Stimulated activated CD4-positive, alpha-beta T cell treated with anti-CD3 and anti-CD28 coated beads, TNF-alpha, amount 100 ng/mL, for 48 hours (primary cell): ENCODE measurements at regions not wholly inside any gene's neighbourhood (a gene's known extent, or its start where the extent isn't known, plus 50 kb on each side); places are given as distances from the start of the nearest gene placed in this dataset.
"Not testable (repeated sequence)": the region's sequence is repeated elsewhere in the genome, so short reads cannot be mapped to it uniquely, and the experiment has no call there.

Experiments
- DNase-seq, 3 donors: peaks; one replicate each; pipeline ENCODE4 v3.0.0-alpha.2; 2020; ENCODE audit warnings: low read depth in 3 of 3

DNA sequence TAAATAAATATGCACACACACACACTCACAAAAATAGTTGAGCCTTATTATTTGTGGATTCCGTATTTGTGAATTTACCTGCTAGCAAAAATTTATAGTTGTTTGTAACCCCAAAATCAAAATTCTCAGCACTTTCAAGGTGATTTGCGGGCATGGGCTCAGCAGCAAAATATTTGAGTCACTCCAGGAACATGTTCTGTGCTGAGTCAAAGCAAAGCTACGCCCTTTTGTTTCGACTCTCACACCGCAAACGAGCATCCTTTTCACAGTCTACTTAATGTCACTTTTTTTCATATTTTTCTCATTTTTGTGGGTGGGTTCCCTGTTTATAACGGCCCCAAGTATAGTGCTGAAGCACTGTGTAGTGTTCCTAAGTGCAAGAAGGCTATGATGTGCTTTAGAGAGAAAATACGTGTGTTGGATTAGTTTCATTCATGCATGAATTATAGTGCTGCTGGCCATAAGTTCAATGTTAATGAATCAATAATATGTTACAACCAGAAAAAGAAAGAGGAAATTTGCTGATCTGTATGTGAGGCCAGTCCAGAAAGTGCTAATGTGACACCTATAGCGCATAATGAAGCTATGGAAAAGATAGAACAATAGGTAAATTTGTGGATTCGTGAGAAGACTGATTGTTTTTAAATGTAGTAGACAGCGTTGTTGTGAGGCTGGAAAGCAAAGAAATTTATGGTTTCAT, 723.2 kb upstream of the AGA start:
- DNase-seq: no peak

DNA sequence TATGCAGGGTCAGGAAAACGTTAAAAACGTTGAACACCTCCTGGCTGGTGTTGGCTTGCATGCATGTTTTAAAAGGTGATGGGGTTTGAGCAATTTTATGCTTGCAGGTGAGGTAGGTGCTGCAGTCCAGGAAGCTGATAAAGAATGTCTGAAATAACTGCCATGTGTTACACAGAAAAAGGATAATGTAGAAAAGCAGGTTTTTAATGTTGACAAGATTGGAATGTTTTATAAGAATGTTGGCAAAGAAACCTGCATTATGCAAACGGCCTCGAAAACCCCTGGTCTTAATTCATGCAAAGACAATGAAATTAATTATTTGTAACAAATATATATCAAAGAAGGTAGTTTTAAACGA, 723.7 kb upstream of the AGA start:
- DNase-seq: no peak

DNA sequence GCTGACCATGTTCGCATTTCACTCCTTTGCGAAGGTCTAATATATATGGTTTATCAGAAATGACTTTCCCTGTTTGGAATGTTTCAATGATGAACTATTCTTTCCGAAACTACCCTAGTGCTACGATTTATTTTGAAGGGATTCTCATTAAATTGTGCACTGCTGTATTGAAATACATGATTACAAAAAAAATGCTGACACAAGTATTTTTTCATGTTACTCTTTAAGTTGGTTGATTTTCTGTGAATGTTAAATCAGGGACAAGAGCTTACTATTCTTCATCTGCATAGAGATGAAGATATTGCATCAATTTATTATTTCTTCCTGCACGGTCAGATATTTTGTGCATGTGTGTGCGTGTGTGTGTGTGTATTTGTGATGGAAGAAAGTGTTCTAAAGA, 731.5 kb upstream of the AGA start:
- no peak for DNase-seq

DNA sequence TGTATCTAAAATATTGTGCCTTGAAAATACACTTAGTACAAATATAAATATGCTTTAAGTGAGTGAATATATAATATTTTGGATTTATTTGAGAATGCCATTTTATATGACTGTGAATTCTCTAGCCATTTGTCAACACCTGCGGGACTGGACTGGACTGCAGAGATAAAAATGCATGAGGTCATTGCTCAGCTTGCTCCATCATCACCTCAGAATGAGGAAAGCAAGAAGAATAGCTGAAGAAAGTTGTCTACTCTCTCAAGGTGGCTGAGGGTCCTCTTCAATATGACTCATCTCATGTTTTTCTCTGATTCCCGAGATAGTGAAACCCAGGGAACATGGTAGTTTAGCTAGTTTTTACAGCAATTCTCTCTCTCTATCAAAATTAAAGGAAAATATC, 732.5 kb upstream of the AGA start:
- DNase-seq: no peak

DNA sequence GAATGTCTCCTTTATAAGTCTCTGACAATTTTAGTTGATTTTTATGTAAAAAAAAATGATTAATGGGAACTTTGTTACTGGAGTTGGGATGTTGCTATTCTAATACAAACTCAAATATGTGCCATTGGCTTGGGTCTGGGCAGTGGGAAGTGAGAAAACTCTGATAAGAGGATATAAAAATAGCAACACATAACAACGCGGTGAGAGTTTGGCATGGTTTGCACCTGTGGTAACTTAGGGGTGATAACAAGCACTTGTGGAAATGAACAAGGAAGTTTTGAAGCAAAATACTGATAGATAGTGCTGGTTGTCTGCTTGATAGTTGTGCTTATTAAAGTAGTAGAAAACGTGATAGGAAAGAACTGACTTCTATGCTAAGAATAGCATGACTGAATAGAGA, 743.3 kb upstream of the AGA start:
- DNase-seq: no peak

DNA sequence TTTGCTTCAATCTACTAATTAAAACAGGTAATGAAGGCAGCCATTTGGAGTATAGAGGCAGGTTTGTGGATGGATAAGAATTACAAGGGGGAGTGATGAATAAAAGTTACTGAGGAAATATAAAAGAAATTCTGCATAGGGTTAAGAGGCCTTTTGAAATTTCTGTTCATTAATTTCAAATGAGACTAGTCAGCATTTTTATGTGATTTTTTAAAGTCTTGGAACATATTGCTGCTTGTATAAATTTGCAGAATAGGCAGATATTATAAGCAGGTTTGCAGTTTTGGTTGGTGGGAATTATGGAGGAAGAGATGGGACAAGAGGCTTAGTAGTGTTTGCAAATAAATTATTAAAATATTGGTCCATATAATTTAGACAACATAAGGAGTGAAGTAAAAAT, 750.4 kb upstream of the AGA start:
- DNase-seq: no peak

DNA sequence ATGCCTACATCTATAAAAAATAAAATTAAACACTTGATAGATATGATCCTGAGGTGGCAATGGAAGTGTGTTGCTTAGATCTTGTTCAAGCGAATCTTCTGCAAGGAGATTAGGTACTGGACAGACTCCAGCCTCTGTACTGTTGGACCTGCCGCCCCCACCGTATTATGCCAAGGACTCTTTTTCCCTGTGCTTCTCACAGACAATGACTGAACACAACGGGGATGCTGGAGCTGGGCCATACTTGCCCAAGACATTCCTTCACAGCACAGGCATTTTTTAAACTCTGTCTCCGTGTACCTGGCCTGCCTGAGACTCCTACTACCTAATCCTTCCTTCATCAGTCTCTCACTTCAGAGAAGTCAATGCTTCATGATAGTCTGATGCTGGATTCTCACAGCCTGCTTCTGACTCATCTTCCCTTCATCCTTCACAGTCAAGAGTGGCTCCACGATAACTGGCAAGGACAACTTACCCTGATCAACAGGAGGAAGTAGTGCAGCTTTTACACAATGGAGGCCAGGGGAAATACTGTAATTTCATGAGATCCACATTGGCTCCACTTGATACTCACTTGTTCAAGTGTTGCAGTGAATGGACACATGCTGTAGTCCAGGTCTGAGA, 754.6 kb upstream of the AGA start:
- DNase-seq: no peak

DNA sequence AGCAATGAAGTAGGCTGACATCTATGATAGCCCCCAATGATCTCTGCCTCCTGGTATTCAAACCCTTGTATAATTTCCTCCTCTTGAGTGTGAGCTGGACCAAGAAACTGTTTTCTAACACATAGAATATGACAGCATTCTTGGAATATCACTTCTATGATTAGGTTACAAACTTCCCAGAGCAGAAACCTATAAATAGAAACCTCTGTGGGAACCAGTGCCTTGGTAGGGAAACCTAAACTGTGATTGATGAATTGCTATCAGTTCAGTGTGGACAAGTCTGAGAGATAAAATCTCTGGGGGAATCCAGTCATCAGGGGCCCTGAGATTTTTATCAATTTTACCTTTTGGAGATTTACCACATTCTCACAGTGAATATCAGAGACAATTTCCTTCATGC, 756.5 kb upstream of the AGA start:
- DNase-seq: no peak

DNA sequence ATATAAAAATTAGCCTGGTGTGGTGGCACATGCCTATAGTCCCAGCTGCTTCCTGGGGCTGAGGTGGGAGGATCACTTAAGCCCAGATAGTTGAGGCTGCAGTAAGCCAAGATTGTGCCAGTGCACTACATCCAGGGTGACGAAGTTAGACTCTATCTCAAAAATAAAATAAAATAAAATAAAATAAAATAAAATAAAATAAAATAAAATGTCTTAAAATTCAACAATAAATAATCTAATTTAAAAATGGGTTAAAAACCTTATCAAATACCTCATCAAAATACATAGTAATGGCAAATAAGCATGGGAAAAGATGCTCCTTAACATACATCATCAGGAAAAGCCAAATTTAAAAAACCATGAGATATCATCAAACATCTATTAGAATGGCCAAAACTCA, 760.2 kb upstream of the AGA start:
- no peak for DNase-seq

DNA sequence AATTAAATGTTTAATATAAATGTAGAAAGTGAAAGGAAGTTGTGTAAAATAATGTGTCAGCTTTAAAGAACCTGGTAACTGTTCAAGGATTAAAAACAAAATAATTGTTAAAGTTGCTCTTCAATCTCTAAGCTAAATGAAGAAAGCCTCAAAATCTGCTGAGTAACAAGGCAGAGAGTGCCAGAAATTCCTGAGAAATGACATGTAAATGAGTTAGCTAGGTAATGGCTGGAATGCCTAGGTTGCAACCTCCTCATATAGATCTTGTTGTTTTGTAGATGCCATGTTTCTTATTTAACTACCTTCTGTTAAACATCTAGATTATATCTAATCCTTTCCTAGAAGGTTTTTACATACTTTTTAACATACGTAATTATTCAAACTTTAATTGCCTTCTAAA, 763.6 kb upstream of the AGA start:
- no peak for DNase-seq

DNA sequence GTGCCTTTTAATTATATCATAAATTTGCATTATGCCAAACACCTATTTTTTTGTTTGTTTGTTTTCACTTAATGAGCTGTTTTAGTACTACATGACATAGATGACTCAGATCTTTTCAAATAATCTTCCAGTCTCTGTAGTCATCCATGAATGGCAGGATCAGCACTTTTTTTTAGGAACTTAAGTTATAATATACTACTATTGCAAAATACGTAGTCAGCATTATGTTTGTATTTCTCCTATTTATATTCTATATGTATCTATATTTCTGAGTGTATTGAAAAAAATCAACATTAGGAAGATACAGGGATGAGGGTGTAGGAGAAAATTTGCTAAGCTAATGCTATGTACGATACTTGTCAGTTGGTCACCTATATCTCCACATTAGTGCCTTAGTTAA, 773.1 kb upstream of the AGA start:
- DNase-seq: no peak

DNA sequence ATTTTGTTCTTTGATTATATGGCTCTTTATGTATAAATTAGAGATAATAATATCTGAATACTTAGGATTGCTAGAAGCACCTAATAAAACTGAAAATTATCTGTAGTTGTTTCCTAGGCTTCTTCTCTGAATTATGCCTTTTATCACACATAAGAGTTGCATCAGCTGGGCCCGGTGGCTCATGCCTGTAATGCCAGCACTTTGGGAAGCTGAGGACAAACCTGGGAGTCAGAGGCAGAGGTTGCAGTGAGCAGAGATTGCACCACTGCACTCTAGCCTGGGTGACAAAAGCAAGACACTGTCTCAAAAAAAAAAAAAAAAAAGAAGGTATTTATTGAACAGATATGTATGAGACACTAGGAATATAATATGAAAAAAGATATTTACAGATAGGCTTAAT, 773.5 kb upstream of the AGA start:
- DNase-seq: no peak

DNA sequence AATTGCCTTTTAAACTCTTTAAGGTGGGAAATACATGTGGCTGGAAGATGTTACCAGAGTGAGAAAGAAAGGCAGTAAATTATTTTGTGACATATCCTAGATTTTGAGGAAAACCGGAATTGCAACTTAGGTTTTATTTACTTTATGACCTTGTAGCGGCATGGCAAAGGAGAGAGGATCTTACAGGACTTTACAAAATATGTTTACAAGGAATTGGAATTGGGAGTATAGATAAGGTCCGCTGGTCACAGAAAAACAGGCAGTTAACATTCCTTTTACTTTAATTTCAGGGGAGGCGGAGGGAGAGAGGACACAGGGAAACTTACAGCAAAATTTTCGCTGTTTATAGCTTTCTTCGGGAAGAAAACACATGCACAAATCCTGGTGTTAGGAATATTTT, 784.2 kb upstream of the AGA start:
- not testable (repeated sequence) for DNase-seq

DNA sequence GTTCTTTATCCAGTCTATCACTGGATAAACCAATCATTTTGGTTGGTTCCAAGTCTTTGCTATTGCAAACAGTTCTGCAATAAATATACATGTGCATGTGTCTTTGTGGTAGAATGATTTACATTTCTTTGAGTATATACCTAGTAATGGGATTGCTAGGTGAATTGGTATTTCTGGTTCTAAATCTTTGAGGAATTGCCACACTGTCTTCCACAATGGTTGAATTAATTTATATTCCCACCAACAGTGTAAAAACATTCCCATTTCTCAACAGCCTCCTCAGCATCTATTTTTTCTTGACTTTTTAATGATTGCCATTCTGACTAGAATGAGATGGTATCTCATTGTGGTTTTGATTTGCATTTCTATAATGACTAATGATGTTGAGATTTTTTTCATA, 791.7 kb upstream of the AGA start:
- DNase-seq: no peak

DNA sequence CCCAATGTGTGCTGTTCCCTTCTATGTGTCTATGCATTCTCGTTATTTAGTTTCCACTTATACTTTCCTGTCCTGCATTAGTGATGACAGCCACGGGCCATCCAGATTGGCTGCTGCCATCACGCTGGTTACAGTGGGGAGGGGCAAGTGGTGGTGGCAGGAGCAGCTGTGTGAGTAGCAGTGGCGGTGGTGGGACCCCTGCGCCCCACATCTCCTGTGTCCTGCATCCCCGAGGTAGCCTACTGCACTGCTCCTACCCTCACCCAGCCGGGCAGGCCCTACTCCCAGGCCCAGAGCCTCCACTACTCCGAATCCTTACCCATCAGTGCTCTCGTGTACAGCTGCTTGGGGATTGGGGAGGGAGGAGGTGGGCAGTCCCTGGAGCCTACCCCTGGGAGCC, 798.7 kb upstream of the AGA start:
- no peak for DNase-seq

DNA sequence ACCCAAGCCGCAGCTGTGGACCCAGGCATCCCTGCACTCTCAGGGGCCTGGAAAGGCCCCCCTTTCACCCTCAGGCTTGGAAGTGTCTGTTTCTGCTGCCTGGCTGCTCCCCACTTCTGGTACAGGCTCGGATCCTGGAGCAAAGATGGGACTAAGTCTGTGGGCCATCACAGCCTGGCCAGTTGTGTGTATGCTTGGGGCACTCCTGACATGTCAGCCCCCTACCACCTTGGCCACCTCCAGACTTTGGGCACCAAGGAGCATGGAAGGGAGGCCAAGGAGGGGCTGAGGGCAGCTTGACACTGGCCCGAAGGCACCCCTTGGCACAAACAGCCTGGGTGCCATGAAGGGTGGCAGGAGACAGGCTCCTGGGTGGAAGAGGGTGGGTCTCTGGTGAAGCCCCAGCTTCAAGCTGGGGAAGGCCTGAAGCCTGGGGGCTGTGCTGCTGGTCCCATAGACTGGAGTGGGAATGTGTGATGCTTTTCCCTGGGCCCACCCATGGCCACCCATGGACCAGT, 799.4 kb upstream of the AGA start:
- no peak for DNase-seq

DNA sequence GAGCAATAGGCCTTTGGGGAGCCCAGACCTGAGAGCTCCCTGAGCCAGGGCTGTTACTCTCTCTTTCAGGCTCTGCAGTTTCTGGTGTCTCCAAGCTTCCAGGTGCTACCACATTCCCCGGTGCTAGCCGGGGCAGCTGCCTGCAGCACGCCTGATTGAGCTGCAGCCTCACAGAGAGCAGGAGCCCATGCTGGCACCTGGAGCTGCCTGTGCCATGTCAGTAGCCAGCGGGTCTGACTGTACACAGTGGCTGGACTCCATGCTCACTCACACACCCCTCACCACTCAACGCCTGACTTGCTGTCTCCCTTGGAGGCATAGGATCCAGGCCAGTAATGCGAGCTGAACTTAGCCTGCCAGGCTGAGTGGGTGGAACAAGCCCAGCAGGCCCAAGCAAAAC, 800.4 kb upstream of the AGA start:
- no peak for DNase-seq

DNA sequence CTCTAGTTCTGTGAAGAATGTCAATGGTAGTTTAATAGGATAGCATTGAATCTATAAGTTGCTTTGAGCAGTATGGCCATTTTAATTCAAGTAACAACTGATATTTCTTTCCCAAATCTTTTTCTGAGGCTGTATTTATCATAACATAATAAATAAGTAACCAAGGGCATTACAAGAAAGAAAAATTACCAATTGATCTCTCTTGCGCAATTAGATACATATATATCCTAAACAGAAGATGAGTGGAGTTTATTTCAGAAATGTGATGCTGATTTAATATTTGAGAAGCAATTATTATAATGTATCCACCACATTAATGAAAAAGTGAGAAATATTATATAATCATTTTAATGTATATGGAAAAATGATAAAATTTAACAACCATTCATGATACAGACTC, 802.5 kb upstream of the AGA start:
- DNase-seq: no peak

DNA sequence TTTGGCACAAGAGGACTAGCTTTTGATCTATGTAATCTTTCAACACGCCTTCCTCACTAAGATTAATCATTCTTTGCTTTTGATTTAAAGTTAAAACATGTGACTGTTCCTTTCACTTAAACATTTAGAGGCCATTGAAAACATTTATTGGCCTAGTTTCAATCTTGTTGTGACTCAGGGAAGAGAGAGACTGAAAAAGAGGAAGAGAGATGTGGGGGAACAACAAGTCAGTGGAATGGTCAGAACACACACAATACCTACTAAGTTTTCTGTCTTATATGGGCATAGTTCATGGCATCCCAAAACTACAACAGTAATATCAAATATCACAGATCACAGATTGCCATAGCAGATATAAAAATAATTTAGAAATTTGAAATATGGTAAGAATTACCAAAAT, 812.9 kb upstream of the AGA start:
- no peak for DNase-seq

DNA sequence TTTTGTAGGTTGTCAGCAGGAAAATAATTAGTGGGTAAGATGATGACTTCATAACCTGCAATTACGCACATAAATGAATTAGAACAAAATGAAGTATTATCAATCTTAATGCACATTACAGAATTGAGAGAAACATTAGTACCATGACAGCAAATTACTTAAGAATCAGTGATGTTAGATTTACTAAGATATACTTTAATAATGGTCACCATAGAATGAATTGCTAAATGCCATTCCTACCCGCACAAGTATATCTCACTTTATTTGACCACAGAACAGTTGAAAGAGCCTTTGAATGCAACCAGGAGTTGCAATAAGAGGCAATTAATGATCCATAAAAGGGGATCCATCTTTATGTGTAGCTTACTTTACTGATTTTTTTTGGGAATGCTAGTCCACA, 816.4 kb upstream of the AGA start:
- no peak for DNase-seq

DNA sequence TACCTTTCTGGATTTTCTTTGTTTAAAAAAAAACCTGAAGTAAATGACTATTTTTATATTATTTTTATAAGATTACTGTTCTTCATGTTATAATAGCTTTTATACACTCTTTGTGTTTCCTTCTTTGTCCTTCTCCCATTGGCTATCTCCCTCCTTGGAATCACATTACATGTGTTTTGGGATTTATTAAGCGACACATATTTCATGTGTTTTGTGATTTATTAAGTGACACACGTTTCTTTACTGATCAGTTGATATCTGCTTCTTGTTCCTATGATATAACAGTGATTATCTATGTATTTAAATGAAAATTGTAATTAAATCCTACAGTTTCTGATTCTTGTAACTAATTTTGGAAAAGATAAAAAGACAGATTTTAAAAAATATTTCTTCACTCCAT, 817.3 kb upstream of the AGA start:
- DNase-seq: no peak

DNA sequence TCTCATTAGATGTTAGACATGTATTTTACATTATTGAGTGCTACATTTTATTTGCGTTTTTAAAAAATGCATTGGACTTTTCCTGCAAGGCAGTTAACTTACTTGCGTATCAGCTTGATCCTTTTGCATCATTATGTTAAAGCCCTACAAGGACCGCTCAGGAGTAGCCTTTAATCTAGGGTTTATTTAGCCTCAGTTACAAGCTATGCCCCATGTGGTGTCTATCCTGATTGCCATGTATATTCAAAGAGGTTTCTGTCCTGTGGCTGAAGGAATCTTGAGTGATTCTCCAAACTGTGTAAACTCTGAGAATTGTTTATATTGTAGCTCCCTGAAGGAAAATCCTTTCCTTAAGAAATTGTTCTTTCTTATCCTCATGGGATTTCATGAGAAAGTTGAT, 821.8 kb upstream of the AGA start:
- no peak for DNase-seq

DNA sequence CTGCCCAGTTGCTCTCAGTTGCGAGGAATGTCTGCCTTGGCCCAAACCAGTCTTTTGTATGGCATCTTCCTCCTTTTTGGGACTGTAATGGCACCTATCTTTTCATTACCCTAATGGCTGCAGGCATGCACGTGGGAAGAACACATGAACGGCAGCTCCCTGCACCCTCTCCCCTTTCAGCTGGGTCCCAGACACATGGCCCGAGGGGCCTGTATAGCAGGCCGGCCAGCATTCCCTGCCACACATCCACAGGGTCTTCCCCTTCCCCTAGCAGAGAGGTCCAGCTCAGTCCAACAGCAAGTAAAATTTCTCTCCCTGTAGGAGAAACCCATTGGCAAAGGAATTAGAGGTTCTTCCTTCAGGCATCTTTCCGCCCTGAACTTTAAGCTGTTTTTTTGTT, 829.1 kb upstream of the AGA start:
- DNase-seq: no peak

DNA sequence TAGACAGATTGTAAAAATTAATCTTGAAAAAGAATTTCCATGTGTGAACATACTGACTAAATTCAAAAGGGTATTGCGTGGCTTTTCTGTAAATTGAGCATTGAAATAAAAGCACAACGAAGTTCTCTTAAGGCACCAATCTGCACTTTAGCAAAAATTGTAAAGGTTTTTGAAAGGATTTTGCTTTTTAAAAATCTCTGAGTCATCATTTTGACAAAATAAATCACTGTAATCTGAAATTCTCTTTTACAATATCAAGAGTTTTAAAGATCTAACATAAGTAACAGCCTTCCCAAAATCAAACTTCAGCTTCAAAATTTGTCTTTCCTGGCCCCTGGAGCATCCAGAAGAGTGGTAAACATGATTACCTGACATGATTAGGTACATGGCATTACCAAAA, 830.9 kb upstream of the AGA start:
- DNase-seq: no peak
